H1 (cell line): ENCODE measurements at regions not wholly inside any gene's neighbourhood (a gene's known extent, or its start where the extent isn't known, plus 50 kb on each side); places are given as distances from the start of the nearest gene placed in this dataset.

Source experiments
- CTCF ChIA-PET: fragments of 300-600 bp; sonication (Branson Sonifier 250); formaldehyde crosslinking; loops from one replicate; lab custom pipeline; 2021; ENCODE audit not compliant: partially characterized antibody; lab: Charles Lee
- POLR2A ChIA-PET: fragments of 300-600 bp; sonication (Branson Sonifier 250); formaldehyde crosslinking; loops from one replicate; lab custom pipeline; 2021; ENCODE audit warnings: inconsistent platforms; ENCODE audit not compliant: partially characterized antibody; lab: Charles Lee
- DNase-seq, 2 experiments: peaks; one replicate each; pipeline versions ENCODE4 v3.0.0 to v3.0.0-alpha.2; 2010 to 2022; ENCODE audit warnings: low spot score in 2 of 2, low read depth in 1 of 2, mixed read lengths in 1 of 2
- FAIRE-seq: peaks from 2 replicates; lab custom pipeline; 2011; peaks lifted over from hg19 to GRCh38; lab: Jason Lieb, UNC
- H2AFZ ChIP-seq: 2 replicates; pipeline ENCODE4 v1.8.1; 2012; ENCODE audit warnings: low read length, inconsistent platforms
- H2AK5ac ChIP-seq: 2 replicates; pipeline ENCODE4 v1.6.1; 2013; ENCODE audit warnings: low read depth, low read length
- H2BK120ac ChIP-seq: replicated peaks from 2 replicates; pipeline ENCODE3; 2013; ENCODE audit warnings: low read depth, low read length, inconsistent platforms
- H2BK12ac ChIP-seq: 2 replicates; pipeline ENCODE4 v1.6.1; 2013; ENCODE audit warnings: low read depth, low read length
- H2BK15ac ChIP-seq: 2 replicates; pipeline ENCODE4 v1.6.1; 2013; ENCODE audit warnings: low read length
- H2BK20ac ChIP-seq: 2 replicates; pipeline ENCODE4 v1.6.1; 2013; ENCODE audit warnings: low read length
- H2BK5ac ChIP-seq: 2 replicates; pipeline ENCODE4 v1.6.1; 2013; ENCODE audit warnings: low read depth, low read length
- H3K14ac ChIP-seq: 2 replicates; pipeline ENCODE4 v1.6.1; 2013; ENCODE audit warnings: inconsistent platforms; ENCODE audit not compliant: insufficient read length
- H3K18ac ChIP-seq: 2 replicates; pipeline ENCODE4 v1.6.1; 2013; ENCODE audit warnings: low read length; ENCODE audit errors: extremely low read depth
- H3K23ac ChIP-seq: 2 replicates; pipeline ENCODE4 v1.6.1; 2013; ENCODE audit warnings: inconsistent platforms; ENCODE audit not compliant: insufficient read length
- H3K23me2 ChIP-seq: 2 replicates; pipeline ENCODE4 v1.6.1; 2013; ENCODE audit warnings: low read depth, low read length
- H3K27ac ChIP-seq: 2 replicates; pipeline ENCODE4 v1.6.1; 2011; ENCODE audit warnings: low read depth, low read length, inconsistent platforms
- H3K27me3 ChIP-seq, 4 experiments: replicated peaks in 1 of 4; 1 replicate in 1 of 4; 2 replicates in 3 of 4; pipeline versions ENCODE4 v1.6.1 to v1.8.1; 2011 to 2013; ENCODE audit warnings: low read length in 3 of 4, mild to moderate bottlenecking in 3 of 4, inconsistent platforms in 2 of 4, mixed read lengths in 2 of 4, moderate library complexity in 1 of 4; ENCODE audit not compliant: control insufficient read depth in 3 of 4, insufficient read depth in 3 of 4; ENCODE audit errors: extremely low read depth in 1 of 4
- H3K36me3 ChIP-seq, 4 experiments: 2 replicates each; pipeline versions ENCODE4 v1.6.1 to v1.8.1; 2011 to 2013; ENCODE audit warnings: mild to moderate bottlenecking in 4 of 4, low read length in 3 of 4, moderate library complexity in 2 of 4, control low read depth in 1 of 4, inconsistent platforms in 1 of 4; ENCODE audit not compliant: insufficient read depth in 4 of 4, control insufficient read depth in 2 of 4
- H3K4ac ChIP-seq: replicated peaks from 2 replicates; pipeline ENCODE3; 2013; ENCODE audit warnings: low read length, low read depth, mixed read lengths, inconsistent platforms; ENCODE audit not compliant: insufficient read length
- H3K4me1 ChIP-seq, 4 experiments: replicated peaks in 1 of 4; 1 replicate in 1 of 4; 2 replicates in 3 of 4; pipeline versions ENCODE4 v1.6.1 to v1.8.1; 2011 to 2013; ENCODE audit warnings: low read length in 3 of 4, inconsistent platforms in 2 of 4, mixed read lengths in 1 of 4; ENCODE audit not compliant: insufficient read depth in 4 of 4, control insufficient read depth in 3 of 4
- H3K4me2 ChIP-seq, 2 experiments: 2 replicates each; pipeline versions ENCODE4 v1.6.1 to v1.8.1; 2011 to 2013; ENCODE audit warnings: low read depth in 2 of 2, low read length in 2 of 2, control low read depth in 1 of 2, inconsistent platforms in 1 of 2, mild to moderate bottlenecking in 1 of 2; ENCODE audit not compliant: insufficient read depth in 1 of 2
- H3K4me3 ChIP-seq, 4 experiments: fragments of 200-600, 300-600 bp in 1 of 4; sonication (generic), shearing (Covaris generic), sonication (Bioruptor Twin) in 1 of 4; 2 replicates each; pipeline versions ENCODE4 v1.5.1 to v1.8.1; 2011 to 2016; ENCODE audit warnings: low read length in 4 of 4, low read depth in 3 of 4, control low read depth in 2 of 4, inconsistent platforms in 2 of 4, mild to moderate bottlenecking in 2 of 4, mixed read lengths in 1 of 4, moderate library complexity in 1 of 4; ENCODE audit not compliant: insufficient read depth in 2 of 4; ENCODE audit errors: extremely low read depth in 1 of 4
- H3K56ac ChIP-seq: replicated peaks from 2 replicates; pipeline ENCODE3; 2013; ENCODE audit warnings: low read depth, mild to moderate bottlenecking, mixed read lengths, low read length, inconsistent platforms; ENCODE audit not compliant: insufficient read length
- H3K79me1 ChIP-seq: 2 replicates; pipeline ENCODE4 v1.6.1; 2013; ENCODE audit warnings: low read depth, low read length, control low read depth
- H3K79me2 ChIP-seq, 2 experiments: 2 replicates each; pipeline versions ENCODE4 v1.6.1 to v1.8.1; 2012 to 2013; ENCODE audit warnings: low read length in 2 of 2, mild to moderate bottlenecking in 2 of 2, inconsistent platforms in 1 of 2; ENCODE audit not compliant: insufficient read depth in 2 of 2, control insufficient read depth in 1 of 2
- H3K9ac ChIP-seq, 4 experiments: replicated peaks in 1 of 4; 1 replicate in 1 of 4; 2 replicates in 3 of 4; pipeline versions ENCODE4 v1.6.1 to v1.8.1; 2011 to 2013; ENCODE audit warnings: low read depth in 3 of 4, low read length in 3 of 4, control low read depth in 2 of 4, mild to moderate bottlenecking in 2 of 4, moderate library complexity in 2 of 4, inconsistent platforms in 1 of 4; ENCODE audit errors: extremely low read depth in 1 of 4
- H3K9me3 ChIP-seq, 2 experiments: 2 replicates each; pipeline versions ENCODE4 v1.6.1 to v1.8.1; 2012 to 2013; ENCODE audit warnings: mild to moderate bottlenecking in 2 of 2, moderate library complexity in 2 of 2, control low read depth in 1 of 2, inconsistent platforms in 1 of 2, low read depth in 1 of 2, low read length in 1 of 2, mixed read lengths in 1 of 2; ENCODE audit not compliant: insufficient read depth in 2 of 2
- H4K20me1 ChIP-seq, 2 experiments: replicated peaks in 1 of 2; 2 replicates each; pipeline versions ENCODE3 to v1.8.1; 2011 to 2013; ENCODE audit warnings: inconsistent platforms in 2 of 2, low read length in 2 of 2, mild to moderate bottlenecking in 1 of 2; ENCODE audit not compliant: insufficient read depth in 2 of 2, control insufficient read depth in 1 of 2
- H4K5ac ChIP-seq: 2 replicates; pipeline ENCODE4 v1.6.1; 2013; ENCODE audit warnings: low read length, low read depth, mixed read lengths, inconsistent platforms; ENCODE audit not compliant: insufficient read length
- H4K8ac ChIP-seq: 2 replicates; pipeline ENCODE4 v1.8.0; 2013; ENCODE audit warnings: mild to moderate bottlenecking, moderate library complexity, low read length, inconsistent platforms; ENCODE audit not compliant: insufficient read depth; ENCODE audit errors: extremely low read depth
- H4K91ac ChIP-seq: replicated peaks from 2 replicates; pipeline ENCODE3; 2013; ENCODE audit warnings: low read length, mixed read lengths, inconsistent platforms; ENCODE audit not compliant: insufficient read length
- BCL11A ChIP-seq, 2 experiments: IDR thresholded peaks; one replicate each; pipeline ENCODE4 v1.6.1; 2011; ENCODE audit warnings: low read depth in 2 of 2, low read length in 2 of 2, mild to moderate bottlenecking in 2 of 2
- CBX8 ChIP-seq: fragments of 300-800, 300-1000 bp; sonication (generic); IDR thresholded peaks from 2 replicates; pipeline ENCODE4 v1.7.1; 2016; ENCODE audit warnings: low read depth, low read length, borderline replicate concordance
- HDAC2 ChIP-seq, 2 experiments: fragments of 300-600 bp in 1 of 2; sonication (generic) in 1 of 2; IDR thresholded peaks; 2 replicates each; pipeline ENCODE4 v1.6.1; 2011 to 2012; ENCODE audit warnings: low read depth in 2 of 2, low read length in 2 of 2, mild to moderate bottlenecking in 2 of 2, moderate library complexity in 2 of 2, borderline replicate concordance in 1 of 2, inconsistent platforms in 1 of 2
- KDM5A ChIP-seq: fragments of 200-600 bp; IDR thresholded peaks from 2 replicates; pipeline ENCODE4 v1.7.1; 2012; ENCODE audit warnings: mild to moderate bottlenecking, low read length, inconsistent platforms, mixed read lengths
- POLR2AphosphoS5 ChIP-seq: IDR thresholded peaks from 2 replicates; pipeline ENCODE4 v1.6.1; 2011; ENCODE audit warnings: low read depth, low read length
- TCF12 ChIP-seq: IDR thresholded peaks from 2 replicates; pipeline ENCODE4 v1.6.1; 2011; ENCODE audit warnings: low read depth, mild to moderate bottlenecking, low read length
- WGBS, 2 experiments: shearing (Covaris generic) in 1 of 2; methylation state at CpG; one replicate each; pipeline versions ENCODE4 v1.1.6 to v1.1.7; 2013 to 2015; ENCODE audit warnings: low lambda C conversion rate in 2 of 2, mixed read lengths in 2 of 2, inconsistent platforms in 1 of 2, low coverage in 1 of 2, missing lambda C conversion rate in 1 of 2; ENCODE audit not compliant: insufficient replicate concordance in 2 of 2, insufficient coverage in 1 of 2, insufficient read length in 1 of 2; ENCODE audit errors: extremely low coverage in 1 of 2, missing lambda C conversion rate in 1 of 2; 5-methylcytosine and 5-hydroxymethylcytosine counted together

GRCh38 chr22:48370508-48371325 lies 1457.0 kb downstream of the BRD1 start:
- peak overlapping the region; percentile 82 for H2BK12ac ChIP-seq
- H3K23ac ChIP-seq: no peak overlapping the region
- peak overlapping the region in 1 of 4 experiments; percentile 53; a peak in 2 of 7 replicates for H3K9ac ChIP-seq
- H2BK120ac ChIP-seq: peak overlapping the region; percentile 83
- H4K5ac ChIP-seq: peak overlapping the region; percentile 28
- no peaks in the 10 kb centered on the region; the same call in 1 of the 2 replicates for H3K79me1 ChIP-seq
- no peak overlapping the region; the same call in 1 of the 2 replicates for H4K8ac ChIP-seq
- H3K14ac ChIP-seq: no peak overlapping the region
- H4K91ac ChIP-seq: peak overlapping the region; percentile 63
- no peaks in the 10 kb centered on the region for H4K20me1 ChIP-seq
- H2AK5ac ChIP-seq: peak overlapping the region; percentile 57; the same call in 1 of the 2 replicates
- no peak overlapping the region for H2BK15ac ChIP-seq
- no peak for TF ChIP-seq KDM5A
- TF ChIP-seq TCF12: no peak
- no peak for TF ChIP-seq BCL11A (IDR thresholded peaks at IDR 0.05; ENCODE audit: low read depth in 2 of 2, low read length in 2 of 2)
- no peak for TF ChIP-seq CBX8
- TF ChIP-seq HDAC2 (IDR thresholded peaks at IDR 0.05; ENCODE audit: borderline replicate concordance in 1 of 2, low read depth in 2 of 2, low read length in 2 of 2): no peak
- no peak for TF ChIP-seq POLR2AphosphoS5
- TF ChIP-seq, all 59 proteins: peak for 0
- Histone ChIP-seq H2AFZ (no peak overlapping the region), H3K56ac (no peak overlapping the region), H3K4ac (peak overlapping the region; percentile 64), H3K23me2 (no peaks in the 10 kb centered on the region), H3K9me3 (no peaks in the 10 kb centered on the region), H3K4me3 (peak overlapping the region in 3 of 4 experiments; percentile 34 to 42 (median 40); a peak in 4 of 8 replicates), H2BK5ac (peak overlapping the region; percentile 98; the same call in 1 of the 2 replicates), H3K36me3 (no peaks in the 10 kb centered on the region), H3K4me1 (peaks cover 15 to 37% (median 24%) of the 10 kb centered on the region in 4 experiments), H3K27me3 (peaks cover 0 to 2% (median 0%) of the 10 kb centered on the region in 4 experiments; a peak in 3 of 7 replicates), H3K4me2 (peak overlapping the region; percentile 58 to 66), H3K18ac (peak overlapping the region; percentile 93), H3K27ac (peak overlapping the region; percentile 85), H2BK20ac (peak overlapping the region; percentile 96), H3K79me2 (no peaks in the 10 kb centered on the region)
- DNase-seq (peak in 1 of 2 experiments; percentile 38), FAIRE-seq (peak; percentile 24)
- CTCF ChIA-PET: no interaction called here
- POLR2A ChIA-PET: interaction anchor here (1.0 to 1.6 kb wide), 2 partner anchors 11 to 15 kb away, joined by 3 to 5 read pairs; no protein-coding TSS in a partner anchor
- WGBS, 2 experiments: 61% methylated on average over 13 of the region's 13 CpGs; no CpG with 5 or more reads in 1 of the 2 experiments
